Cerebellar nuclear complex (tissue), 1 donor: ENCODE measurements at regions not wholly inside any gene's neighbourhood (a gene's known extent, or its start where the extent isn't known, plus 50 kb on each side); places are given as distances from the start of the nearest gene placed in this dataset.

ENCODE experiments used
- DNase-seq, 2 experiments: peaks; one replicate each; lab custom pipeline; 2025; lab: John Stamatoyannopoulos, UW

DNA sequence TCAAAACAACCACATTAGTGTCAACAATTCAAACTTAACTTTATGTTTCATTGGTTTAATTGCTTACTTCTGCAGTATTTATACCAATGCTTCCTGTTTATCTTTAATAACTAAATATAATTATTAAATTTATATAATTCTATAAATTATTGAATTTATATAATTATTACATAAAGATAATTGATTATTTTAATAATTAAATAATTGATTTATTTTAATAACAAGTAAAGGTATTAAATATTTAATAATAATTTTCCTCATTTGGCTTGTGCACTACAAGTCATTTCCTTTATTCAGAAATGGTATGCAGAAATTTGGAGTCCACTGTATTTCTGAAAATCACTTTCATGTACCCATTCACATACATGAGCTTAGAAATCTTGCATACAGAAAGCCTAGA lies 156.2 kb upstream of the NSMCE3 start:
- no peak for DNase-seq

DNA sequence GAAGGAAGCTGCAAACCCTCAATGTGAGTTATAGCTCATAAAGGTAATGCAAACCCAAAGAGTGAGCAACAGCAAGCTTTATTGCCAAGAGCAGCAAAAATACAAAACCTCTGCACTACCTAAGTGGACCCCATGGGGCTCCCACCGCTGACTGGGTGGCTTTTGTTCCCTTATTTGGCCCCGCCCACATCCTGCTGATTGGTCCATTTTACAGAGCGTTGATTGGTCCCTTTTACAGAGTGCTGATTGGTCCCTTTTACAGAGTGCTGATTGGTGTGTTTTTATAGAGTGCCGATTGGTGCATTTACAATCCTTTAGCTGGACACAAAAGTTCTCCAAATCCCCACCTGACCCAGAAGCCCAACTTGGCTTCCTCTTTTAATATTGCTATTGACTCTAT lies 154.5 kb upstream of the NSMCE3 start:
- no peak for DNase-seq

DNA sequence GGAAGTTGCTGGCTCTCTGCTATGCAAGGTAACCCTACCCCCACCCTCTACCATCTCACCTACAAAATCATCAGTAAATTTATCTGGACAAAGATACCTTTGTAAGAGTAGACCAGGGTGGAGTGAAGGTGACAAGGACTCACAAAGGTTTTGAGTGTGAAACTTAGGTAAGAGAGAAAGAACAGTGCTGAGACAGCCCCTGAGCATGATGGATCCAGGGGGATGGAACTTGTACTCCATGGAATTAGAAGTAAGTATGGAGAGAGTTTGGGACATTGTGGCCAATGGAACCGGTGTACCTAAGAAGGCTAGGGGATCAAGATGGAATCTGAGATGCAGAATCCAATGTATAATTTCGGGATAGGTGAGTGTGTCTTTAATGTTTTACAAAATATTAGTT lies 153.0 kb upstream of the NSMCE3 start:
- no peak for DNase-seq

DNA sequence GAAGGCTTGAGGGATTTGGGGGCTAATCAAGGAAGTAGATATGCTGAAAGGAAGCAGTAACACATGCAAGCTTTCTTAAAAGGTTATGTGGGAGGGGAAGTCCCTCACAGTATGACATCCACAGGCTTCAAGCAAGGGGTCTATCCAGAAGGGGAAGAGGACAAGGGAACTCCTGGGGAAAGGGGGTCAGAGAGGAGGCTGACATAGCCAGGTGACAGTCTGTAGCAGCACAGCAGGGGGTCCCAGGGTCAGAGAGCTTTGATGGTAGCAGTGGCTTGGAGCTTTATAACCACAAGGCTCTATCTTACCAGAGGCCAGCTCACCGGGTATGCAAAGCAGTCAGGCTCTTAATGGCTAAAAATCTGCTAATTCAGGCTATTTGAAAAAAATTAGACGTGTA lies 150.6 kb upstream of the NSMCE3 start:
- DNase-seq: no peak

DNA sequence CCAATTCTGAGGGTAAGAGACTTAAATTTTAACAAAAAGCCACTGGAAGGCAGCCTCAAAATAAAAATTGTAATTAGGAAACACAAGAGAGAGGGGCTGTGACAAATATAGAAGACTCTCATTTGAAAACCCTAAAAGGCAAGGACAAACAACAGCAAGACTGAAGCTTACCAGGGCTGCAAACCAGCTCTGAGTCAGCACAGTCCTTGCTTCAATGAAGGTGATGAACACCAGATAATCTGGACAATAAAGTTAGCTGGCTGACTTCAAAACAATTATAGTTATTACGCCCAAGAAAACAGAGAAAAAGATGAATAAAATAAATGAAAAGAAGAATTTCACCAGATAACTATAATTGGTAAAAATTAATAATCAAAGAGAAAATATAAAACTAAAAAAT lies 149.3 kb upstream of the NSMCE3 start:
- DNase-seq: no peak

DNA sequence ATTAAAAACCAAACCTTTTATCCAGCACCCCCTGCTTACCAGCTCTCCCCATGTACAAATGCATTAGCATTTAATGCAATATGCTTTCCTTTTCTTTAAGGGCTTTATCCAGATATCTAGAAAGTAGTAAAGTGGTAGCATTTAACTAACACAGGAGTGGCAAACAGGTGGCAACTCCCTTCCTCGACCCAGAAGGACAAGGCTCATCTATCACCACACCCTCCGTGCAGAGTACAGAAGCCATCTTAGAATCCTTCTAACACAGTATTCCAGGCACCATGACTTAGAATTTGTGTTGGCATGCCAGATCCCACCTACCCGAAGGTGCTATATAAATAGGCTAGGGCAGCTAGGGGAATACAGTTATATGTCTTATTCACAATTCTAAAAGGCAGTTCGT lies 148.6 kb upstream of the NSMCE3 start:
- no peak for DNase-seq

DNA sequence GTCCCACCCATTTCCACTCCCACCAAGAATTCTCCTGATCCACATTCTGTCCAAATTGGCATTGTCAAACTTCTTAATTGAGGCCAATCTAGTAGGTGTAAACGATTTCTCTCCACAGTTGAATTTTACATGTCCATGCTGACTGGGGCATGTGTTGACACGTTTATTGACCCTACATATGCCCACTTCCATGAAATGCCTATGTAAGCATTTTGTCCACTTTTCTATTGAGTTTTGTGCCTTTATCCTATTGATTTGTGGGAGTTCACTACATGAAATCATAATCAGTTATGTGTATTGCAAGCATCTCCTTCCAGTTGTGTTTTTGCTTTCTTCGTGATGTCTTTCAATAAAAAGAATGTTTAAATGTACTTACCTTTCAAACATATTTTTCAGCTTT lies 141.7 kb upstream of the NSMCE3 start:
- DNase-seq: no peak

DNA sequence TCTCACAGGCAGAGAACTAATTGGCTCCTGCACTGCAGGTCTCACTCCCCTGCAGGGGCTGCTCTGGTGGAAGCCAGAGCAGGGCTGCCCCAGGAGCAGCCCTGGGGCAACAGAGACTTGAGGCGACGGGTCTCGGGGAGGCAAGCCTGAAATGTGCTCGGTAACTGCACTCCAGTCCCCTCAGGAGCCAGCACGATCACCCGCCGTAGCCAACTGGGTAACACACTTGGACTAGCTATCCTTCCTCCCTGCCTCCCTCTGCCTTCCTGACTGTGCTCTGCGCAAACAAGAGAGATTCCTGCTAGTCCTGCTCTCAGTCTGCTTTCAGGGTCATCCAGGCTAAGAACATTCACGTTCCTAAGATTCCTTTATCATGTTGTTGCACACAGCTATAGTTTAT lies 140.7 kb upstream of the NSMCE3 start:
- no peak for DNase-seq

DNA sequence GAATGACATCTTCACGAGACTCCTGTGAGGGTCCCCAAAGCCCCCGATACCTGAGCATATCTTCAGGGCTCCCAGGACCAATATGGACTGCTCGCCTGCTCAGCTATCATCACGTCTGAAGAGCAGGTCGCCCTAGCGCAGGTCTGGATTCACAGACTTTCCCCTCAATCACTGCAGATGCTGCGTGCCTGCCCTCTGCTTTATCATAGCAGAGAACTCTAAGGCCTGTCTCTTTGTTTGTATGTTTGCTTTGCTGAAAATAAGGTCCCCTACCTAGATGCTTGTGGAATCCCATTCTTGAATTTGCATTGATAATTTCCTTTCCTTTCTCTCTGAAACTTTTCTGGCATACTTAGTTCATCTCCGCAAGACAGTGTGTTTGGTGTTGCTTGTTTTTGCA lies 140.3 kb upstream of the NSMCE3 start:
- no peak for DNase-seq

DNA sequence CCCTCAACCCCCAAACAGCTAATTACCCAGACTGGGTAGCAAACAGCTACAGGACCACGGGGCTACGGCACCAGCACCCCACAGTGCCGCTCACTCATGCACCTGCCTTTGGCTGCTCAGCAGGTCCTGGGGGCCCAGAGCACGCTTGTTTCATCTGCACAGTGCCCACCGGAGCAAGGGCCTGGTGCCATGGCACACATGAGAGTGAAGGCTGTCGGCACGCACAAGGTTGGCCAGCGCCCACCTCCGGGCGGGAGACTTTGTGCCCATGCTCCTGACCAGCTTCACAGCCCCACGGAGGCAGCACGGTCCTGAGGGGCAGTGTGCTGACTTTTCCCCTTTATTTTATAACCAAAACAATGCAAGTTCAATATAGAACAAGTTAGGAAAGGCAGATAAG lies 135.9 kb upstream of the NSMCE3 start:
- no peak for DNase-seq

DNA sequence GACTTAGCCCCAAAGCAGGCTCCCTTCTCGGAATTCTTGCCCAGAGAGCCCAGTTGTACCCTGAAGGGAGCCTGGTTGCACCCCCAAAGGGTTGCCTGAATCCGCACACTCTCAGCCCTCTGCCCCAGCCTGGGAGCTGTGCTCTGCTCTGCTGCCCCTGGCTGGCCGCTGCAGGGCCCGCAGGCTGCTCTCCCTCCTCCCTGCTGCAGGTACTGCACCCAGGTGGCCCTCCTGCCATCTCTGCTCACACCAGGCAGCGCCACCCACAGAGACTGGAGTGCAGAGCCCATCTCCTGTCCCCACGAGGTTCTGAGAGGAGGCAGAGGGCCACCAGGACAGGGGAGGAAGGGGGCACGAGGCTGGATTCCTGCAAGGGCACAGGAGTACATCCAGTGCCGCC lies 134.2 kb upstream of the NSMCE3 start:
- no peak for DNase-seq

DNA sequence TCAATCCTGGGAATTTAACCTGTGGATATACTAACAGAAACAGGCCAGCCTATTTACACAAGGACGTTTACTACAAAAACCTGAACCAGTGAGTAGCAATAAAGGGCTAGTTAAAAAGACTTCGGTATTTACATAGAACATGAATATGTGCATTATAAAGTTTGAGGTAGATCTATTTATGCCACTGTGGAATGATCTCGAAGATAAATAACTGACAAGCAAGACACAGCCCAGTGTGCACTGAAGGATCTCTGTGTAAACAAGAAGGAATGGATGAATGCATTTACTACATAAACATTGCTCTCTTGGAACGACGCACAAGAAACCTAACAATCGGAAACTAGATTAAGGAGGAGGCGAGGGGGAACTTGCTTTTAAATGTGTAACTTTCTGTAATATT lies 132.0 kb upstream of the NSMCE3 start:
- DNase-seq: no peak

DNA sequence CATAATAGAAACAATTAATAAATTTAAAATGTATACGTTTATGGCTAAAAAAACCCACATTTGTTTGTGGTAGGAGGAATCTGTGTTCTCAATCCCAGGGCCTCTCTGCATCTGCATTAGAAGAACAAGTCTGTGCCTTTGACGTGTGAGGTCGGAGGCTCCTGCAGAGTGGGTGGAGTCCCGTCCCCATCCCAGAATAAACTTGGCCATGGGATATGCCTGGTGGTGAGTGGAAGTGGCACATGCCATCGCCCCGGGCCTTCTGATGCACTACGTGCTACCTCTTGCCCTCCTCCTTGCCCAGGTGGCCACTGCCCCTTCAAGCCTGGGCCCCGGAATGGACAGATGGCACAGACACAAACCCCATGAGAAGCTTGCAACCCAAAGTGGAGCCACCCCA lies 131.1 kb upstream of the NSMCE3 start:
- no peak for DNase-seq

DNA sequence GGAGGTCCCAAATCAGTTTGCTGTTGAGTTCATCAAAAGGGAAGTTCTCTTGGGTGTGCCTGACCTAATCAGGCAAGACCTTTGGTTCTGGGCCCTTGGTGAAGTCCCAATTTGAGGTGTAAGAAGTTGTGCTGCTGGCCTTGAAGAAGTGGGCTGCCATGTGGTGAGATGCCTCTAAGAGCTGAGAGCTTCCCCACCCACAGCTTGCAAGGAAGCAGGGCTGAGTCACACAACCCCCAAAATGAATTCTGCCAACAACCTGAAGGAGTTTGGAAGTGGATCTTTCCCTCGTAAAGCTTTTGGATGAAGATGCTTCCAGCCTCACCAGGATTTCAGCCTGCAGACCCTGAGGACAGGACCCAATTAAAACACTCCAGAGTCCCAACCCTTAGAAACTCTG lies 129.3 kb upstream of the NSMCE3 start:
- no peak for DNase-seq

DNA sequence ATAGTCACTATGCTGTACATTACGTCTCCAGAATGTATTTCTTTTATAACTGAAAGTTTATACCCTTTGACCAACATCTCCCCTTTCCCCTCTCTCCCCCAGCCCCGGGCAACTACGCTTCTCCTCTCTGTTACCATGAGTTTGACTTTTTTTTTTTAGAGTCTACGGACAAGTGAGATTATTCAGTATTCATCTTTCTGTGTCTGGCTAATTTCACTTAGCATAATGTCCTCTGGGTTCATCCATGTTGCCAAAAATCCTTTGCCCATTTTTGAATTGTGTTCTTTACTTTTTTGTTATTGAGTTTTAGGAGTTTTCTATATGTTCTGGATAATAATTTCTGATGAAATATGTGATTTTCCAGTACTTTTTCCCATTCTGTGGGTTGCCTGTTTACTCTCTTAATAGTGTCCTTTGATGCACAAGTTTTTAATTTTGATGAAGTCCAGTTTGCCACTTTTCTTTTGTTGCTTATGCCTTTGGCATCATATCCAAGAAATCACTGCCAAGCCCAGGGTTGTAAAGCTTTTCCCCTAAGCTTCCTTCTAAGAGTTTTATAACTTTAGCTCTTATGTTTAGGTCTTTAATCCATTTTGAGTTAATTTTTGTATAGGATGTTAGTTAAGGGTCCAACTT lies 126.7 kb upstream of the NSMCE3 start:
- DNase-seq: no peak

DNA sequence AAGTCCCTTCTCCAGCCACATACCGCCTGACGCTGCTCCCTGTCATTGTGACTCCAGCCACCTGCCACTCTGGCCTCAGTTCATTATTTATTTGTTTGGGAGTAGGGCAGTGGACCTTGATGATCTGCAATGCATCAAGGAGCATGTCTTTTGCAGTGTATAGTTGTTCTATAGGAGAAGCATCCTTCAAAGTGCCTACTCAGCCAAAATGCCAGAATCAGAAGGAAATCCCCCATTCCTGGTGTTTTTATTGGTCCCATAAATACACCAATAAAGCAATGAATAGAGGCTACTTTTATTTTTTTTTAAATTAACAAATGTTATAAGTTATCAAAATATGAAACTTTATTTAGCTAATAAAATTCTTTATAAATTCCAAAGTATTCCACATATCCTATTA lies 123.8 kb upstream of the NSMCE3 start:
- no peak for DNase-seq

DNA sequence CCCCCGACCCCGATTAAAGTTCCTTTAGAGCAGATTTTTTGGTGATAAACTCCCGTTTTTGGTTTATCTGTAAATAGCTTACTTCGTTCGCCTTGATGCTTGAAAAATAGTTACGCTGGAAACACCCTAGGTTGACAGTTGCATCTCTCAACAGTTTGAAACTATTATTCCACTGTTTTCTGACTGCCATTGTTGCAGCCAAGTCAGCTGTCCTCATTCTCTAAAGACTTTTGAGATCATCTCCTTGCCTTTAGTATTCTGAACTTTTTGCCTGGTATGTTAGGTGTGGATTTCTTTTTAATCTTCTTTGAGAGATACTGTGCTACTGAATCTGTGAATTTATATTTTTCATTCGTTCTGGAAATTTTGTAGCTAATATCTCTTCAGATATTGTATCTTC lies 122.7 kb upstream of the NSMCE3 start:
- no peak for DNase-seq

DNA sequence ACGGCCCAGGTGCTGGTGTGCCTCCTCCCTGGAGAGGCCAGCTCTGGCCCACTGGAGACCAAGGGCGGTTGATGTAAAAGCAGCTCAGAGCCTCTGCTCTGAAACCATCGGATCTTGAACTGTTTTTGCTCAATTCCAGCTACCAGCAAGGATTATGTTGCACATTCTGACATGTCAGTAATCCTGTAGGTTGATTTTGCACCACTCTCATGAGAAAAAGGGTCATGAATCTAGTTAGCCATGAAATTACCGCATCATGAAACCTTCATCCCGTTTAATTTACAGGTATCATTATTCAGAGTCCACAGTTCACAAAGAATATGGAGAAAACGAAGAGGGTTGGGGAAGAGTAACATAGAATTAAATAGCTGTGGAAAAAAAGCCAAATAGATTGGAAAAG lies 120.4 kb upstream of the NSMCE3 start:
- no peak for DNase-seq

DNA sequence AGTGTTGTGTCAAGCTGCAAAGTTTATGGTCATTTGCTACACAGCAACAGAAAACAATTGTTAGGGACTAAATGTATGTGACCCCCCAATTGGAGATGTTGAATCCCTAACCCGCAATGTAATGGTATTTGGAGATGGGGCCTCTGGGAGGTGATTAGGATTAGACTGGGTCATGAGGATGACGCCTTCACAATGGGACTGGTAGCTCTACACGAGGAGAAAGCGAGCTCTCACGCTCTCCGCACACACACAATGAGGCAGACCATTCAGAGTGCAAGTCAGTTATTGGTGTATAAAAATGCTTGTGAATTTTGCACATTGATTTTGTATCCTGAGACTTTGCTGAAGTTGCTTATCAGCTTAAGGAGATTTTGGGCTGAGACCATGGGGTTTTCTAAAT lies 116.9 kb upstream of the NSMCE3 start:
- DNase-seq: no peak

DNA sequence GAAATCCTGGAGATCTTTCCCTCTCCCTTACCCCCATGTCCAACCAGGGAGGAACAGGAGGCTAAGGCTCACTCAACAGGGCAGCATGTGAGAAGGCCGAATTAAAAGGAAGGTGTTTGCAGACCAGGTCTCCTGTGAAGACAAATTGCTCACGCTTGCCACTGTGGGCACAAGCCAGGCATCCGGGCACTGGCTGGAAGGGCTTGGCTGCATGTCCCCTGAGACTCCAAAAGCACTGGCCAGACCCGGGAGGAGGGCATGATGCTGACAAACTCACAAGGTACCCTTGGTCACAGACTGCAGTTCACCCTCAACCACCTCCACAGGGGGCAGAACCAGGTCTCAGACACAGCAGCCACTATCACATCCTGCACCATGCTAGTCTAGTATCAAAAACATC lies 113.7 kb upstream of the NSMCE3 start:
- DNase-seq: no peak

DNA sequence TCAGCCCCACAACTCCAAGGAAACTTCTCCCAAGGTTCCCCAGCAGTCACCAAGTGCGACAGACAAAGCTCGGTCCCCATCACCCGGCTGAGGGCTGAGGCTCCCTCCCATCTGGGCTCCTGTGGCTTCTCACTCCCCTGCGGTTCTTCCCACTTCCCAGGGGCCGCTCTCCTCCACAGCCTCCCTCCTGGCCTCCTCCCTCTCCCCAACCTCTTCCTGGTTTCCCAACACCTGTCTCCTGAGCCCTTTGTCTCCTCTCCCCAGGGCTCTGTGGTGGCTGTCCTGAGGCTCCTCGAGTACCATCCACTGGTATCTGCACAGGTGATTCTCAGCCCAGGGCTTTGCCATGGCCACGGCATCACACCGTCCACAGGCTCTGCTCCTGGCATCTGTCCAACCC lies 113.2 kb upstream of the NSMCE3 start:
- DNase-seq: no peak

DNA sequence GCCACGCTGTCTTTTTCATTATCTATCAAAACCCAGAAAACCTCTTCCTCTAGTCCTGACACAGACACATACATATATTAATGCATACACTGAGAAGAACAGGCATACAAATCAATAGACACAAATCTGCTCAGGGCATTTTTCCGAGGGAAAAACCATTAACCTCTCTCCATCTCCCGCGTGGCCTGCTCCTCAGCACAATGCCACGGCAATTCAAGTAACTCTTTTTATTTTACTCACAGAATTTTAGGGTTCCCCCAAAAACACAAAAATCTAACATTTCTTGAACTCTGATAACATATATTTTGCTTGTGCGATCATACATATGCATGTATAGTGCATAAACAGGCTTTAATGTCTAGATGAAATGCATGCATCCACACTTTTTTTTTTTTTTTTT lies 110.8 kb upstream of the NSMCE3 start:
- DNase-seq: no peak

DNA sequence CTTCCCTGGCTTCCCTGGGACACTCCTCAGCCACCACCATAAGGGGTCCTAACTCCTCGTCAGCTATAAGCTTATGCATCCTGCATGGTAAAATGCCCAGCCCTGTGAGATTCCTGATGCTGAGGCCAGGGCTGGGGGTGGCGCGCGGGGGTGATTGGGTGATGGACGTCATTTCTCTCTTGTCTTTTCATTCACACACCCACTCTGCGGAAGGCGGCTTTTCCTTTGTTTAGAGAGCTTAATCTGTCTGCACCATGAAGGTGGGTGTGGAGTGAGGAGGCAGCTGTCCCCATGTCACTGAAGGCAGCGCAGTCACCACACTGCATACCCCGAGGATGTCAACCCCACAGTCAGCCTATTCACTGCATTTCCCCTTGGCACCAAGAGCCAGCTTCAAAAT lies 110.0 kb upstream of the NSMCE3 start:
- DNase-seq: no peak

DNA sequence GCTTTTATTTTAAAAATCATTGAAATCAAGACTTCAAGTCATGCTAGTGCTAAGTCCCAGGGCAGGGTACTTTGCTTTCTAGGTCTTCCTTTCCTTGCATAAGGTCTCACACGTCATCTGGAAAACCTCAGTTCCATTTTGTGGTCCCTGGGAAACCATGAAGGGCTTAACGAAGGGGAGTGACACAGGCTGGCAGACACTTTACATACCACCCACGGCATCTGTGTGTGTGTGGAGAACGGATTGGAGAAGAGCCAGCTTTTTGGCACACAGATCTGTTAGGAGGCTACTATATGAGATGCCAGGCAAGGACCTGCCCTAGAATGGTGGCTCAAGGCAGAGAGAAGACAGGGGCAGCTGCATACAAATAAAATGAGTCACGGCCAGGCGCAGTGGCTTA lies 107.5 kb upstream of the NSMCE3 start:
- DNase-seq: no peak

DNA sequence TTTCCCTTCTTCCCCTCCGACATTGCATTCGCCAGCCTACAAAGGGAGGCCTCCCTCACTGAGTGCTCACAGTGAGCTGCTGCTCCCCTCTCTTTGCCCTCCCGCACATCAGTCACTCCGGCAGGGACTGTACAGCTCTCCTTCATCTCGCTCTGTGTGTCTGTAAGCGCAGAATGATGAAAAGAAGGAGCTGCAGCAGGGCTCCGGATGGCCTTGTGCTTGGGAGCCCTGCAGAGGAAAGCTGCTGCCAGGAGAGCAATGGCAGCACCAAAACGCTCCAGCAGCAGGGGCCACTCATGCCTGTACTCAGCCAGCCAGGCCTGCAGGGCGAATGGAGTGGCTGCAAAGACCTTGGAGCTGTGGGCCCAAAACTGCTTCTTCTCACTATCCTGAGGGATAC lies 107.0 kb upstream of the NSMCE3 start:
- DNase-seq: no peak
